Thymus (tissue), 11 donors: ENCODE measurements at regions not wholly inside any gene's neighbourhood (a gene's known extent, or its start where the extent isn't known, plus 50 kb on each side); places are given as distances from the start of the nearest gene placed in this dataset.

Source experiments
- DNase-seq, 9 donors: peaks; one replicate each; pipeline ENCODE4 v3.0.0-alpha.2; 2013; ENCODE audit warnings: low spot score in 9 of 9, low read depth in 6 of 9, missing footprints in 1 of 9
- H3K27ac ChIP-seq, 2 donors: one replicate each; pipeline ENCODE4 v1.5.1; 2013; ENCODE audit warnings: control low read depth in 1 of 2, low read depth in 1 of 2, low read length in 1 of 2, mild to moderate bottlenecking in 1 of 2, moderate library complexity in 1 of 2
- H3K27me3 ChIP-seq, 2 donors: one replicate each; pipeline ENCODE4 v1.5.1; 2013; ENCODE audit warnings: low read length in 1 of 2; ENCODE audit not compliant: control insufficient read depth in 2 of 2, insufficient read depth in 1 of 2
- H3K36me3 ChIP-seq, 2 donors: one replicate each; pipeline ENCODE4 v1.5.1; 2013; ENCODE audit warnings: low read length in 1 of 2, mild to moderate bottlenecking in 1 of 2, moderate library complexity in 1 of 2; ENCODE audit not compliant: control insufficient read depth in 2 of 2, insufficient read depth in 2 of 2
- H3K4me1 ChIP-seq, 2 donors: one replicate each; pipeline ENCODE4 v1.5.1; 2013; ENCODE audit warnings: low read length in 2 of 2; ENCODE audit not compliant: control insufficient read depth in 2 of 2, insufficient read depth in 2 of 2
- H3K4me3 ChIP-seq, 2 donors: one replicate each; pipeline ENCODE4 v1.5.1; 2013; ENCODE audit warnings: low read length in 2 of 2, control low read depth in 1 of 2, mild to moderate bottlenecking in 1 of 2
- H3K9me3 ChIP-seq, 2 donors: one replicate each; pipeline ENCODE4 v1.5.1; 2013; ENCODE audit warnings: low read length in 1 of 2, mild to moderate bottlenecking in 1 of 2; ENCODE audit not compliant: control insufficient read depth in 2 of 2, insufficient read depth in 1 of 2
- WGBS: extraction: QIAGEN DNeasy Blood & Tissue Kit; methylation state at CpG from one replicate; pipeline ENCODE4 v1.1.7; 2013; 5-methylcytosine and 5-hydroxymethylcytosine counted together
- donor health status: healthy.

DNA sequence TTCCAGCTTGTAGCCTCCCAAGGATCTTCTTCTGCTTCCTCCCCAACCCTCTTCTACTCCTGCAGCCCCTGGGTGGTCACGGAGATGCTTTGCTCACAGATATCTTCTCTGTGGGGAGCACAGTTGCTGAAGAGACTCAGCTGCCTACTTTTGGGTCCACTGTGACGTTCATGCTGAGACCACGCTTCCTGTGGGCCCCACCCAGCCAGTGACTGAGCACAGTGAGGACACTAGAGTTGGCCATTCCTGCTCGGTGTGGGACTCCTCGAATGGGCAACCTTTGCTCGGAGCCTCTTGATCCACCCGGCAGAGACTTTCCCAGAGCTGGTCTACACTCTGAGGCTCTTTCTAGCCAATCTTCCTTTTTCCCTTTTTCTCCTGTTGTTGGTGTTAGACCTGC is 73.9 kb downstream of the ADRA2A start:
- Histone ChIP-seq H3K9me3 (no peaks in the 10 kb centered on the region), H3K27ac (no peak overlapping the region), H3K36me3 (no peaks in the 10 kb centered on the region), H3K4me3 (no peak overlapping the region), H3K4me1 (peaks cover 0 to 4% of the 10 kb centered on the region in 2 donors), H3K27me3 (no peaks in the 10 kb centered on the region)
- WGBS = 88% methylated on average over 7 of the region's 7 CpGs
- DNase-seq = no peak

- H3K9me3 ChIP-seq = no peaks in the 10 kb centered on the region
- WGBS = 92% methylated on average over 14 of the region's 14 CpGs
- no peak for DNase-seq
- H3K27ac ChIP-seq = no peak overlapping the region
- no peaks in the 10 kb centered on the region for H3K4me1 ChIP-seq
- H3K4me3 ChIP-seq = no peak overlapping the region
- no peaks in the 10 kb centered on the region for H3K36me3 ChIP-seq
- no peaks in the 10 kb centered on the region for H3K27me3 ChIP-seq
These were observed 74.9 kb downstream of the ADRA2A start for GRCh38 chr10:111151595-111152307.

DNA sequence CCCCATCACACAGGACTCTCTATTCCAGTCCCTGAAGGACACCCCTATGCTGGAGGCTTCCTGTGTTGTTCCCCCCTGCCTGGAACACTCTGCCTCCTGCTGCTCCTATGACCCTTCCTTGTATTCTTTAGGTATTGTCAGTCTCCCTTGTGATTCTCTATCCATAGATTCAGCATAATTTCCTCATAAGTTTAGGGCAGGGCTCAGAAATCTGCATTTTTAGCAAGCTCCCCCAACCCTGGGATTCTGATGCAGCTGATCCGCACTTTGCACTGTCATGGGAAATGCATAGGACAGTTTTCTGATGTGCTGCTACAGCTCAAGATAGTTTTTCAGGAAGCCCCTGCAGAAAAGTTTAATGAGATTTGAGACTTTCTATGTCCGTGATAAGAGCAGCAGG is 79.9 kb downstream of the ADRA2A start:
- Histone ChIP-seq H3K4me3 (no peak overlapping the region), H3K9me3 (no peaks in the 10 kb centered on the region), H3K36me3 (no peaks in the 10 kb centered on the region), H3K27me3 (no peaks in the 10 kb centered on the region), H3K27ac (no peak overlapping the region), H3K4me1 (no peaks in the 10 kb centered on the region)
- WGBS = 85% methylated on average over 2 of the region's 2 CpGs
- no peak for DNase-seq

- 95% methylated on average over 3 of the region's 3 CpGs for WGBS
- Histone ChIP-seq H3K27me3 (no peaks in the 10 kb centered on the region), H3K9me3 (no peaks in the 10 kb centered on the region), H3K4me1 (no peaks in the 10 kb centered on the region), H3K27ac (no peak overlapping the region), H3K36me3 (no peaks in the 10 kb centered on the region), H3K4me3 (no peak overlapping the region)
- no peak for DNase-seq
These were observed 81.8 kb downstream of the ADRA2A start for GRCh38 chr10:111158595-111158994.

- no peaks in the 10 kb centered on the region for H3K27me3 ChIP-seq
- DNase-seq = no peak
- no peaks in the 10 kb centered on the region for H3K4me1 ChIP-seq
- no peaks in the 10 kb centered on the region for H3K36me3 ChIP-seq
- H3K27ac ChIP-seq = no peak overlapping the region
- H3K9me3 ChIP-seq = no peaks in the 10 kb centered on the region
- no peak overlapping the region for H3K4me3 ChIP-seq
- WGBS = 88% methylated on average over 7 of the region's 7 CpGs
These were observed 84.5 kb downstream of the ADRA2A start for GRCh38 chr10:111161109-111161874.

DNA sequence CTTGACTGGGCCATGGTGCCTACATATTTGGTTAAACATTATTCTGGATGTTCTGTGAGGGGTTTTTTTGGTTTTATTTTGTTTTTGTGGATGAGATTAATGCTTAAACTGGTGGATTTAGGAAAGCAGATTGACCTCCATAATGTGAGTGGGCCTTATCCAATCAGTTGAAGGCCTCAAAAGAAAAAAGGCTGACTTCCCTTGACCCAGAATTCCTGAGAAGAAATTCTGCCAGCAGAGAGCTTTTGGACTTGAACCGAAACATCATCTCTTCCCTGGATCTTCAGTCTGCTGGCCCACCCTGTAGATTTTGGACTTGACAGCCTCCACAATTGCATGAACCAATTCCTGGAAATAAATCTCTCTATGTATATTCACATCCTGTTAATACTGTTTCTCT is 94.4 kb downstream of the ADRA2A start:
- no peaks in the 10 kb centered on the region for H3K9me3 ChIP-seq
- 94% methylated on average over 1 of the region's 1 CpG for WGBS

DNA sequence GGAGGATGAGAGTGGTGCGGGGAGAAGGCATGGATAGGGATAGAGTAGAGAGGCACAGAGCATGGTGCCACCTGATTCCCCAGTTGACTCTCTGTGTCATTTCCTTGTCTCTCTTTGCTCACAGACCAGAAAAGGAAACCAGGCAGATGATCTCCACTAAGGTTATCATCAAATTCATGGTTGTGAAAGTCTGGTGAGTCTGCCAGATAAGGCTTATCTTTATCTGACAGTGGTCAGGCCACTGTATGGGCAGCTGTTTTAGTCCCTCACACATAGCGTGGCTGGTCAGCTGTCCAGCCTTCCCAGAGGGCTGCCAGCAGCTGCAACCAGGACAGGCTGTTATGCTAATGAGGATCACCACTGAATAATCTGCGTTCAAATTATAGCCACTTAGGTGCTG is 99.0 kb downstream of the ADRA2A start:
- 87% methylated on average over 3 of the region's 3 CpGs for WGBS
- no peak for DNase-seq
- Histone ChIP-seq H3K36me3 (no peaks in the 10 kb centered on the region), H3K27me3 (no peaks in the 10 kb centered on the region), H3K9me3 (no peaks in the 10 kb centered on the region), H3K4me3 (no peak overlapping the region), H3K4me1 (no peaks in the 10 kb centered on the region), H3K27ac (no peak overlapping the region)

More for the DNA sequence above, 94.4 kb downstream of the ADRA2A start:
- DNase-seq = no peak
- Histone ChIP-seq H3K27ac (no peak overlapping the region), H3K4me1 (no peaks in the 10 kb centered on the region), H3K36me3 (no peaks in the 10 kb centered on the region), H3K4me3 (no peak overlapping the region), H3K27me3 (no peaks in the 10 kb centered on the region)

DNA sequence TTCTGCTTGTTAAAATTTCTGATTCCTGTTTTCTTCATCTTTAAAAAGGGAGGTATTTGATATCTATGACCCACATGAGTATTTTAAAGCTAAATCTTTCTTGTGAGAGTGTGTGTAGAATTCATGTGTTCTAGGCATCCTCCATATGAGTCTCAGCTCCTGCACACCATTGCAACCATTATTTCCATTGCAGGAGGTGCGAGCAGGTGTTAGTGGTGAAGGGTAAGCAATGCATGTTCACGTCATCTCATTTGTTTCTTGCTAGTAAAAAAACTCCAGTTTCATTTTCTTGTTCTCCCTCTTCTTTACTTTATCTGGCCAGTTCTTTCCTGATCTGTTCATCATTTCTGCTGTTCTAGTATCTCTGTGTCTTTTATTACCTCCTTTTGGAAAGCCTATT is 100.5 kb downstream of the ADRA2A start:
- WGBS = 96% methylated on average over 2 of the region's 2 CpGs
- no peaks in the 10 kb centered on the region for H3K9me3 ChIP-seq
- H3K27me3 ChIP-seq = no peaks in the 10 kb centered on the region
- H3K36me3 ChIP-seq = no peaks in the 10 kb centered on the region
- H3K4me3 ChIP-seq = no peak overlapping the region
- no peak for DNase-seq
- H3K27ac ChIP-seq = no peak overlapping the region
- H3K4me1 ChIP-seq = no peaks in the 10 kb centered on the region

DNA sequence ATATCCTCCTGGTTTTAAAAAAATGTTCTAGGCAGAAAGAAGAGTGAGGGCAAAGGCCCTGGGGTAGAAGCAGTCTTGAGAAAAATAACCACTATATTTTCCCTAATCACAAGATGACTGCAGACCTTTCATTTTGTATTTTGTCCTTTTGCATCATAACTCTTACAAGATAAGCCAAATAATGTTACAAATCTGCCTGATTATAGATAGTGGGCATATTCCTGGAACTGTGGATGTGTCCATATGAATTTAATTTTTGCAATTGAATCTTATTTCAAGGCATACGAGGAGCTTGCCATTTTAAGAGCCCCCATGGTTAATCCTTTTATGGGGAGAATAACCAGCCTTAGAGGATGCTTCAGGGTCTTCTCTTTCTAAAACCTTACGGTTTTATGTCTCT is 102.7 kb downstream of the ADRA2A start:
- no peaks in the 10 kb centered on the region for H3K4me1 ChIP-seq
- H3K27ac ChIP-seq = no peak overlapping the region
- WGBS = 87% methylated on average over 2 of the region's 2 CpGs
- no peaks in the 10 kb centered on the region for H3K9me3 ChIP-seq
- no peak overlapping the region for H3K4me3 ChIP-seq
- H3K36me3 ChIP-seq = no peaks in the 10 kb centered on the region
- DNase-seq = no peak
- no peaks in the 10 kb centered on the region for H3K27me3 ChIP-seq
